DMS114 treated with DMSO at 0.1 percent for 48 hours (cell line): ENCODE measurements at regions not wholly inside any gene's neighbourhood (a gene's known extent, or its start where the extent isn't known, plus 50 kb on each side); places are given as distances from the start of the nearest gene placed in this dataset.
A peak's percentile ranks its signal among the peaks of the same experiment; 100 is the strongest.

Experiments used
- DNase-seq: peaks from one replicate; lab custom pipeline; 2025; ENCODE audit not compliant: unreplicated experiment; lab: John Stamatoyannopoulos, UW

DNA sequence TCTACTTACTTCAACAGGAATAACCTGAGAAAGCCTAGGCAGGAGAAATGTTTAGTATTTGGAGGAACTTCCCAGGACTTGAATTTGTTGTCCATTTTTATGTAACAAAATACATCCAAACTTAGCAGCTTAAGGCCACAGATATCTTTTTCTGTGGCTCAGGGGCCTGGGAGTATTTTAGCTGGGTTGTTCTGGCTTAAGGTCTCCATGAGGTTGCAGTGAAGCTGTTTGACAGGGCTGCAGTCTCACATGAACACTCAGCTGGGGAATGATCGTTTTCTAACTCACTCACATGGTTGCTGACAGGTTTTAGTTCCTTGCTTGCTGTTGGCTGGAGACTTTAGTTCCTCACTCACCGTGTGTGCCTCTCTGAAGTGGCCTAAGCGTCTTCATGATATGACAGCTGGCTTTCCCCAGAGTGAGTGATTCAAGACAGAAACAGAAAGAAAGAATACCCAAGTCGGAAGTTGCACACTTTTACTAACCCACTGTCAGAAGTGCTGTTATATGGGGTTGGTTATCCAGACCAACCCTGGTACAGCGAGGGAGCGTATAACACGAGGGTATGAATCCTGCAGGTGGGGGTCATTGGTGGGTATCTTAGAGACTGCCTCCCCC, 229.7 kb upstream of the TBL1XR1 start:
- no peak for DNase-seq

DNA sequence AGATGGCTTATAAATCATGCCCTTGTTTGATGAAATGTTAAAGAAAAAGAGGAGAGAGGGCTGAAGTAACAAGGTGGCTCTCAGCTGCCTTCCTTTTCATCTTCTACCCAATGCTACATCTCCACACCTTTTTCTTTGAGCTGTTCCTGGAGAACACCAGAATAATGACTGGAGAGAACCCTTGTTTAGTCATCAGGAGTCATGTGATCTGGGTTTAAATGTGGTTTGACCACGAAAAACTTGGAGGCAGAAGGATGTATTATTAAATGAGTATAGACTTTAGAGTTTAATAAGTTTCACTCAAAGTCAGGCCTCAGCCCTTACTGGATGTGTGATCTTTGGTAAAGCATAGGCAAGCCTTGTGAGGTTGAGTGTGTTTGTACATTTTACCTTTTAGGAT, 230.3 kb upstream of the TBL1XR1 start:
- DNase-seq: no peak

DNA sequence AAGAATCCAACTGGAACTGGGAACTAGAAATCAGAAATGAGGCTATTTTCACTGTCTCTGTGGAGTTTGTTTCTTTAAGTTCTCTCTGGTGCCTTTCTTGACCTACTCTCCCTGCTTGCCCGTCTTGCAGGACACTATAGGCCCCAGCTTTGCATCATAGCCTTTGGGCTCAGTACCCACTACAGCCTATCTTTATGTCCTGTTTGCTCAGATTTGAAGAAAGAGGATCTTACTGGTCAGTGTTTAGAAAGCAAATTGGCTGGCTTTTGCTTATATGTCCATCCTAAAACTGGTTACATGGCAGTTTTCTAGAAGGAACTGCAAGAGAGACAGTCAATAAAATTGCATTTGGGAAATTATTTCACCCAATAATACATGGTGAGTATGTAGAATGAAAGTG, 231.8 kb upstream of the TBL1XR1 start:
- no peak for DNase-seq

DNA sequence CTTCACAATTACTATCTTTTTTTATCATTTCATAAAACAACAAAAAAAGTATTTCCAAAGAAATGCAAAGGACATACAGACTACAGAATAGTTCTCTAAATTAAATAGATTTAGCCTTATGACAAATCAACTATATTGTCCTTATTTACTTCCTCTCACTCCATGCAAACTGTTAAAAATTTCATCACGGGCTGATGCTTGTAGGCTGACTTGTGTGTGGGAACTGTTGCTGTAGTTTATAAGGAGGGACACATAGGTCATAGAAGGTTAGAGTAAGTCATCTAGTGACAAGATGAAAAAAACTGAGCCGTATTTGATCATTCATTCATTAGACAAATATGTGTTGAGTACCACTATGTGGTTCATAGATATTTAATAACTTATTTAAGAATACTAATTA, 232.5 kb upstream of the TBL1XR1 start:
- DNase-seq: no peak

DNA sequence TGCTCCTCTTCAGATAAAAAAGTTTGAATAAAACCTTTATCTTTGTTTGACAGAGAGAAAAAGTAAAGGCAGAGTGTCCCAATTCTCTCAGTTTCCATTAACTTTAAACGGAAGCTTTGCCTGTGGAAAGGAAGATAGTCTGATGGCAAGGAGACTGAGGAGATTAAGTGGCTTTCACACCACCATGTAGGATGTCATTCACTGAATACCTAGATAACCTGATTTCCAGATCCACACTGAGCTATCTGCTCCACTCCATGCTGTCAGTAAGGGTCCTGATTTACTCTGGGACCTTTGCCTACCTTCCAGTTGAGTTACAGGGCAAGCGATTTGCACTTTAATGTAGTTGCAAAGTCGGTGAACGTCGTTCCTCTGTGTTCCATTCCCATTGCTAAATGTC, 233.4 kb upstream of the TBL1XR1 start:
- DNase-seq: no peak

DNA sequence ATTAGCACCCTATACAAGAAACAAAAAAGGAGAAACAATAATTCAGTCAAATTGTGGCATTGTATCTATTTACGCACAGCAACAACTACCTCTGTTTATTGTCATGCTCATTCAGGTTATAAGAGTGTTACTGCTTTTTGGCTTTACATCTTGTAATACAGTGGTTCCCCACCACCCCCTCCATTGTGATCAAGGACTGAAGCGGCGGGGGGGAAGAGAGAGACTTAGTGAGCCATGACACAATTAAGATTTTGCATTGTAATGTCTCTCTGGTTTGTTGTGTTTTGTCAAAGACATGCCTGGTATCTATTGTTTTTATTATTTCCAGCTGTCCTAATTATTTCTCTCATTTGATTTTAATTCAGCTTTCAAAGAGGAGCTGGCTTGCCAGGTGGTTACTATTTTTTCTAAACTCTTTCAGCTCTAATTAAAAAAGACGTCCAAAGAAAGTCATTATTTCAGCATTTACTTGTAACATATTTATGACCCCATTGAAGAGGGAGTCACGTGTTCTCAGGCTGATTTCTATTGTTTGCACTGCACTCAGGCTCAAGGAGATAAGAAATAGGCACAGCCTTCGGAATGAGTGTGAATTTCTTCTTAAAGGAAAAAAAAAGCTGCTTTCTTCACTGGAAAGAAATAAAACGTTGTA, 234.4 kb upstream of the TBL1XR1 start:
- no peak for DNase-seq

DNA sequence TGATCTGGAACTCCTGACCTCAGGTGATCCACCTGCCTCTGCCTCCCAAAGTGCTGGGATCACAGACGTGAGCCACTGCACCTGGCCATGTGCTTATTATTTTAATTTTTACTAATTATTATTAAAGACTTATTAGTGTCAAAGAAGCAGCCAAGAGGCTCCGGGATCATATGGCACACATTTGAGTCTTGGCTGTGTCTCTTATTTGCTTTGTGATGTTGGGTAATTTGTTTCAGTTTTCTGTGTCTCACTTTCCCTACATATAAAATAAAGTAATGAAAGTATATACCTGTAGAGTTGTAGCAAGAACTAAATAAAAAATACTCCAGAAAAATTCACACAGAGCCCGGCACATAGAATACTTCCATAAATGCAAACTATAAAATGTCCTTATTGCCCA, 238.0 kb upstream of the TBL1XR1 start:
- no peak for DNase-seq

DNA sequence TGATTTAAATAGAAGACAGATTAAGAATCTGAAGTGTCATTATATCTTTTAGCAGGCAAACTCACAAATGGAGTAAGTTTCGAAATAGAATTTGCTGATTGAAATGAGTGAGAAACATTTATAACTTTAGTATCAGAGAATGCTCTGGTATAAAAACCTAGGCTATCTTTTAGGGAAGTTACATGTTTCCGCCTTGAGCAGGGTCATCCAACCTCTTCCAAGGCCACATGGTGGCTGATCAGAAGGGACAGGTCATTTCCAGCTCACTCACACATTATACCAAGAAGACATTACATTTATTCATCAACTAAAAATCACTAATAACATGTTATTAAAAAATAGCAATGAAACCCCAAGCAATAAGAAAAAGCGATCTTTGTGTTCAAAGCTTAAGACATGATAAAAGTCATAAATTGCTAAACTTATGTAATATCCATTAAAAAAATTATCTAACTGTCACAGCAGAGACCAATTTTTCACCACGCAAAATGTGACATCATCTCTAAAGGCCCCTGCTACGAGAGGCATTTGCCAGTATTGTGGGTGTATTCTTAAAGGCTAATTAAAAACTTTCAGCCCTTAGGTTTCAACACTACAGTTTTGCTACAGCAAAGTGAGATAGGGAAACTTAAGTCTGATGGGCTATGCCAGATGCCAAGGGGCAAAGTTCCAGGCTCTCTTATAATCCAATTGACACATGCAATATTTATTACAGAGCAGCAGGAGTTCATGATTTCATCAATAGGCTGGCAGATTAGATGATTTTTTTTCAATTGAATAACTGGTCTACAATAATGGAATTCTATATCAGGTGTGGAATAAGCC, 240.4 kb upstream of the TBL1XR1 start:
- DNase-seq: no peak

DNA sequence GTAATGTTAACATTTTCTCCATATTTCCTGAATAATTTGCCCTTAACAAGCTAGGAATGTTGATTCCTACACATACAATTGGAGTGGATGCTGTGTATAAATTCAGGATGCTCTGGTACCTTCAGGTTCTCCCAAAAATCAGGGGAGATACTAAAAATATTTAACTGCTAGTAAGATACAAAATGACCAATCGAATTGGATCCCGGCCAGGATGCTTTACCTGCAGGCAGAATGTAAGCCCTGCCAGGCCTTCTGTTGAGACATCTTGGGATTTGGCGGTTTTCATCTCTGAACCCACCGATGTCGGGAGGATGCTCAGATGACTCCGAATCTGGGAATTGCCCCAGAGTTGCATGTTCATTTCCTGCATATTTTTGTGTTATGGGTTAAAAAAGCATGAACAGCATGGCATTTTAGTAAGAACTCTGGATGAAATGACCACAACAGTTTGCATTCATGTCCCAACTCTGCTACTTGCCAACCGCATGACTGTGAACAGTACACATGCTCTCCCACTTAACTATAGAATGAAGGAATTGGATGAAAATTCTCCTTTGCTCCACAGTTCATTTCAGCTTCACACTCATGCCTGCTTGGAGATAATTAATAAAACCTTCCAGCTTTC, 241.4 kb upstream of the TBL1XR1 start:
- DNase-seq: no peak

DNA sequence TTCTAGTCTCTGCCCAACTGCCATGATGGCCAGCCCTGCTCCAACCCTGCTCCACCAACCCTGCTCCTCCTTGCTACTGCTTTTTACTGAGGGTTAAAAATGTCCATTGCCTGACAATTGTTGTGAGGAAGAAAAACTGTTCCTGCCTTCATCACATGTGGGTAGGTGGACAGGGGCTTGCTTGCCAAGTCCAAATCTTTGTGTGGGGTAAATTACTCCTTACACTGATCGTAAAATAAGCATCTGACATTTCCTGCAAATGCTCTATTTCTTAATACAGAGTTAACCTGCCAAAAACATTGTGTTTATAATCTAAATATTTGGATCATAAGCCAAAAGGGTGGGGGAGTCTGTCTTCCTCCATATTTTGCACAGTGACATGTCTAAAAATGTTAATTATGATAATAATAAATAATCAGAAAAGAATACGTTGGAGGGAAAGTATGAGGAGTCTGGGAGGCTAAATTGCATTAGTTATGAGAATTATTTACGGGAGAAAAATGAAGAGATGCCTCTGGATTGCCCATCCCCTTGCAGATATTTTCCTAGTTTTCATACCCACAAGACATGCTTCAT, 242.5 kb upstream of the TBL1XR1 start:
- no peak for DNase-seq

DNA sequence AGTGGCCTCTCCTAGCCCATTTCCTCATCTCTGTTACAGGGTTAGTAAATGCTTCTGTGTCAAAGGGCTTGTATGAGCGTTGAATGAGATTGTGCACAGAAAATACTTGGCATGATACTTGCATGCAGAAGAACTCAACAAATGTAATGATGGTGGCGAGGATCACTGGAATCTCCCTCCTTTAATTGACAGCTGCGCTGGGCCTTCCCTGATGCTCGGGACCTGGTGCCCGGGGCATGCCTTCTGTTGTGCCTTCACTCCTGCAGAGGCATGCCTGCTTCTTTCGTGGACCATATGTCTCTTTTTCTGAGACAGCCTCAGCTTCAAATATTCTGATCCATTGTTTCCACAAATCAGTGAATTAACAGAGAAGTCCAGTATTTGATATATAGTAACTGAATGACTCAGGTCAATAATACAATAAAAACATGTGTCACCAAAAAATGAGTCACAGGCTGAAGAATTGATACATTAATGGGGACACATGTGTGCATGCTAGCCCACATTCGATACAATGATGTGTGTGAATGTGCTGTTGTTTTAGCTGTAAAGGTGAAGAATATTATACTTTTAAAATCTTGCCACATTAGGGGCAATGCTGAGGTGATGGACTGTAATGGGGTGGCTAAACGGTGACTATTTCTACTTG, 243.3 kb upstream of the TBL1XR1 start:
- DNase-seq: no peak

DNA sequence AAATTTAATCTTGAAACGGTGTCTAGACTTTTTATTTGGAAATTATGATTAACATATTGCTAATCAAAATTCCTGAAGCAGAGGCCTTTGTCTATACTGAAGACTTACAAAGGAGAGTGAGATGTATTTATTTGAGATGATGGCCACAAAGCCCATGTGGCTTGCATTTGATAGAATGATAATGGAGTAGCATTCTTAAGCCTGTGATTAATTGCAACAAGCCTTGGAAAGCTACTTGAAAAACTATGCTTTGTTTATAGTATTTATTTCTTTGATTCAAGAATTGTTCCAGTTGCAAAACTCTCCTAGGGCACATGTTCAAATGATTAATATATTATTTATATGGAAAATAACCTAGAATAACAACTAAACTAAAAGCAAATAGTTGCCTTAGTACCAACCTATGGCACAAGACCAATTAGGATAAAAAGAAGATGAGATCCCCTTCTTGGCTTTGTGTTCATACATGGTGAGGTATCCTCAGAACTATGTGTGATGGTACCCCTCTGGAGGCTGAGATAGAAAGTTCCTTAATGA, 244.1 kb upstream of the TBL1XR1 start:
- DNase-seq: no peak

DNA sequence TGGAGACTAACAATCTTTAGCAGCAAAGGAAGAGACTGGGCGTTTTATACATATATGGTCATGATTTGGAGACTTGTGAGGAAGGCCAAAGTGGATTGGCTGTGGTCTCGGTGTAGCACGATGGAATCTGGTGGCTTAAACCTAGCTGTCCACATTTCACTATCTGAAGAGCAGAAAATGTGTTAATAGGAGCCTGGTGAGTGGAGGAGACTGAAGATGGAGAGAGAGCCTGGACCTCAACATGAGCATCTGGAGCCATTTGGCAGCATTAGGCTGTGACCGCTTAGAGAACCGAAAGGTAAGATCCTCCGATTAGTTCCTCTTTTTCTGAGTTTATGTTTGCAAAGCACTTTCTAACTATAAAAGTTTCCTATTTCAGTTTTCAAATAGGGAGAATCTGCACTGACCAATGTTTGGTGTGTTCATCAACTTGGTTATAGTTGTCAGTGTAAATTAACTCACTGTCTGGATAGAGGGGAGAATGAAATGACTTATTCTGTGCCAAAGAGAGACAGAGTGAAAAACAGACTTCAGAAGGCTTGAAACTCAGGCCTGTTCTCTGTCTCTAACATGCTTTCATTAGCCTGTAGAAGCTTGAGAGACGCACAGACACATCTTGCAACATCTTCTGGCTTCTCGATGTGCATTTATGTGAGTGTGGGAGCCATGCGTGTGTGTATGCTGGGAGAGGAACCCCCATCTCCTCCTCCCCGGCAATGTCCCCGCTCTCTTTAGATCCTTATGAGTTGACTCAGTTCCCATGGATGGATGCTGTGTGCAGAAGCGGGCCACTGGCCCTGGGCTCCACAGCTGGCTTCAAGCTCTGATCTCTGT, 244.7 kb upstream of the TBL1XR1 start:
- DNase-seq: peak; percentile 65

DNA sequence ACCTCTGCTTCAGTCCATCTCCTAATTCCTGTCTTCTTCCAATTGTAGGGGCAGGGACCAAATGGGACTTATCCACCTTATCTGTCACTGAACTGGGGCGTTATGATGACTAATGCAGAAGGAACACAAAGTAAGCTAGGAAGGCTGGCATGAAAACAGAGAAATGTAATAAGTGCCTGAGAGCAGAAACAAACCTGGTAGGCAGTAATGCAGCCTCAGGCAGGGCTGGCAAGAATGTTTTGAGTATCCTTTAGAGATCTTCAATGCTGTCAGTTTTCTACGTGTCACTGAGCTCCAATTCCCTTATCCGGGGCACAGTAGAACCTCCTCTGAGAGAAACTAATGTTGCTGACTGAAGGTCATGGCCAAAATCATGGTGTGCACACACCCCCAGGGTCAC, 246.2 kb upstream of the TBL1XR1 start:
- DNase-seq: no peak

DNA sequence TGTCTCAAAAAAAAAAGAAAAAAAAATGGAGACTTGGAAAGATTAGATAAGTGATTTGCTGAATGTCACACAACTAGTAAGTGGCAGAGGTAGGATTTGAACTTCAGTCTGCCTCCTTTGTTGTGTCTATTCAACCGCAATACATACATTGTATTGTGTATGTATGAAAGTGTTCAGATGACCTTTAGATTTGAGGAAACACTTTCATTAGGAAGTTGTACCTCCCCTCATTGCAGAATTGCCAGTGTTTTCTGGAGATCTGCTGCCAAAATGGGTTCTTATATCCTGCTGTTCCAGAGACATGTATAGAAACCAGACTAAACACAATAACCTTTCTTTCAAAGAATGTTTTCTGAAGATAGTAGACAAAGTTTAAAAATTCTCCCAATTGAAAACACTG, 247.4 kb upstream of the TBL1XR1 start:
- no peak for DNase-seq

DNA sequence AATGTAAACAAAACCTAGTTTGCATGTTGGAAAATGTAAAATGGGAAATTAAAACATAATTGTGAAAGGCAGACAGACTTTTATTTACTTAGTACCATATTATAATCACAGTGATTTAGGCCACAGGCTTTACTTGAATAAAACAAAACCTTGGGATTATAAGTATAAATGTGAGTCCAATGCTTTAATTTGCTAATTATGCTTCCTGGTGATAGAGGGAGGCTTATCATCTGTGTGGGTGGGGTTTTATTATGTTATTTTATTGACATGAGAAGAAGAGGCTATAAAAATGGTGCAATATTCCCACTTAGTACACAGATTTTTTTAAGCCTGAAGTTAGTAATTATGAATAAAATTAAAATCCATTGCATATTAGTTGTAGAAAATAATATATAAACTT, 248.3 kb upstream of the TBL1XR1 start:
- no peak for DNase-seq

DNA sequence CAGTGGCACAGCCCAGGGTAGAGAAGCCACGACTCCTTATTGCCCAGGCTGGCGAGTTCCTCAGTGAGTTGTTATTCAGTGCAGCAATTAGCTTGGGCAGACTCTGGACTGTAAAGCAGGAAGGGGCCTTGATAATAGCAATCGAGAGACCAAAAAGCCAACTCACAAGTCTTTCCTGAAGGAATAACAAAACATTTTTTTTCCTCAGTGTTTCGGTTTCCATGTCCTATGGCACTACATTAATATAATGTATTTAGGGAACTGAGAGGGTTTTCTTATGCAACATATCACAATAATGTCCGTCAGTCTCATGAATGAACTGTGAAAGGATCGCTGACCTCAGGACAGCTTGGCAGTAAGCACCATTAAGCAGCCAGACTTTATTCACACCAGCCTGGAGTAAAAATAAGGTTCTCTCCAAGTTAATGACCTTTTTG, 248.9 kb upstream of the TBL1XR1 start:
- no peak for DNase-seq

DNA sequence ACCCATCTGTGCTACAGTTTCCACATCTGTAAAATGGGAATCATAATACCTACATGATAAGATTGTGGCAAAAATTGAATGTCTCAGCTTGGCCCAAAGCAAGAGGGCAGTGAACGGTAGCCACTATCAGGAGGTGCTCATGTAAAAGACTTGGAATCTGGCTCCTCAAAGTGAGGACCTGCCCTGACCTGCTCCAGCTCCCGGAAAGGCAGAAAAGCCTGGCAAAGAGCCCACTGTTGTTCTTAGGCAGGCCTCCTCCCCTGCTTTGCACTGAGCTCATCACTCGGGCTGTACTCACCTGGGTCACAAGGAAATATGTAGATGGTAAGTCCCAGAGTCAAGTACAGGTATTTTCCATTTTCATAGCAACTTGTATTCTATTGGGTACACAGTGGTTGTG, 250.7 kb upstream of the TBL1XR1 start:
- no peak for DNase-seq

DNA sequence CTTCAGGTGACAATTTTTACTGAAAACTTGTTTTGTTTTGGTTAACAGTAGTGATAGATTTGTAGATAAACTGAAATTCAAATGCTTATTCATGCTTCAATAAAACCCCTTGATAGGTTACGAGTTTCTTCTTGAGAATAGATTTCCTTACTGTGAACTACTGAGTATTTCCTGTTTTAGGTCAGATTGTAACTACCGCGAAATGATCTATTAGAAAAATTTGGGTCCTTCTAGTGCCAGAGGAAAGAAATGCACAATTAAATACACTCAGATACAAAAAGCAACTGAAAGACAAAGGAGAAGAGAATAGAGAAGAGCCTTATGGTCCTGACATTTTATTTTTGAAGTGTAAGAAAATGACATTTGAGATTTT, 251.7 kb upstream of the TBL1XR1 start:
- no peak for DNase-seq
